ENCODE measurements at regions not wholly inside any gene's neighbourhood (a gene's known extent, or its start where the extent isn't known, plus 50 kb on each side); places are given as distances from the start of the nearest gene placed in this dataset.
"Not testable (repeated sequence)": the region's sequence is repeated elsewhere in the genome, so short reads cannot be mapped to it uniquely, and the experiment has no call there.

- CTCF ChIA-PET: no interaction called here
- POLR2A ChIA-PET: no interaction called here
Measured at GRCh38 chr13:63287926-63288325, 1872.3 kb upstream of the PCDH20 start.

GRCh38 chr13:63285426-63285825 is 1869.8 kb upstream of the PCDH20 start:
- no peak for DNase-seq (ENCODE audit: extremely low spot score)
- POLR2A ChIA-PET: no interaction called here
- CTCF ChIA-PET: interaction anchor here (0.6 kb wide), 1 partner anchor 24 kb away, joined by 3 read pairs; no protein-coding TSS in a partner anchor
- TF ChIP-seq ZNF384 (IDR thresholded peaks at IDR 0.05): no peak
- TF ChIP-seq CTBP1 (IDR thresholded peaks at IDR 0.05; ENCODE audit: borderline replicate concordance): no peak
- 0 out of 2 replicates have a peak, but pooled peaks have one; percentile 9 for TF ChIP-seq LEF1 (IDR thresholded peaks at IDR 0.05; ENCODE audit: borderline replicate concordance)
- no peak for TF ChIP-seq HDGF (IDR thresholded peaks at IDR 0.05; ENCODE audit: borderline replicate concordance)

More at GRCh38 chr13:63287926-63288325, 1872.3 kb upstream of the PCDH20 start:
- DNase-seq (ENCODE audit: extremely low spot score): no peak
- no peak for TF ChIP-seq ELF4 (IDR thresholded peaks at IDR 0.05)
- TF ChIP-seq FOXA1 (IDR thresholded peaks at IDR 0.05): no peak
- no peak for TF ChIP-seq PKNOX1 (IDR thresholded peaks at IDR 0.05)
- peak; percentile 9; the same call in 1 of the 2 replicates for TF ChIP-seq L3MBTL2 (conservative IDR thresholded peaks at IDR 0.05)

GRCh38 chr13:63279136-63279535 is 1863.5 kb upstream of the PCDH20 start:
- CTCF ChIA-PET: no interaction called here
- POLR2A ChIA-PET: no interaction called here
- DNase-seq (ENCODE audit: extremely low spot score): no peak
- TF ChIP-seq FOXM1 (IDR thresholded peaks at IDR 0.05; ENCODE audit: borderline replicate concordance) (no peak), PKNOX1 (IDR thresholded peaks at IDR 0.05) (no peak), NFRKB (IDR thresholded peaks at IDR 0.05) (no peak), LEF1 (IDR thresholded peaks at IDR 0.05; ENCODE audit: borderline replicate concordance) (no peak), ELF4 (IDR thresholded peaks at IDR 0.05) (no peak), HDGF (IDR thresholded peaks at IDR 0.05; ENCODE audit: borderline replicate concordance) (no peak), SUZ12 (IDR thresholded peaks at IDR 0.05) (no peak), FOXA1 (IDR thresholded peaks at IDR 0.05) (no peak), SP1 (IDR thresholded peaks at IDR 0.05) (no peak), BHLHE40 (IDR thresholded peaks at IDR 0.05; ENCODE audit: borderline replicate concordance) (no peak), TARDBP (IDR thresholded peaks at IDR 0.05) (no peak), ARNT (IDR thresholded peaks at IDR 0.05) (no peak), CTBP1 (IDR thresholded peaks at IDR 0.05; ENCODE audit: borderline replicate concordance) (no peak), L3MBTL2 (conservative IDR thresholded peaks at IDR 0.05) (no peak), ZNF384 (IDR thresholded peaks at IDR 0.05) (no peak), FOXK2 (IDR thresholded peaks at IDR 0.05) (no peak)

- DNase-seq (ENCODE audit: extremely low spot score): no peak
- no peak for TF ChIP-seq SP1 (IDR thresholded peaks at IDR 0.05)
- no peak for TF ChIP-seq CTBP1 (IDR thresholded peaks at IDR 0.05; ENCODE audit: borderline replicate concordance)
- TF ChIP-seq SUZ12 (IDR thresholded peaks at IDR 0.05): no peak
- TF ChIP-seq L3MBTL2 (conservative IDR thresholded peaks at IDR 0.05): no peak
- TF ChIP-seq BHLHE40 (IDR thresholded peaks at IDR 0.05; ENCODE audit: borderline replicate concordance): no peak
- no peak for TF ChIP-seq FOXK2 (IDR thresholded peaks at IDR 0.05)
- no peak for TF ChIP-seq ELF4 (IDR thresholded peaks at IDR 0.05)
- no peak for TF ChIP-seq ARNT (IDR thresholded peaks at IDR 0.05)
- CTCF ChIA-PET: no interaction called here
- POLR2A ChIA-PET: no interaction called here
Measured at GRCh38 chr13:63274772-63275171, 1859.1 kb upstream of the PCDH20 start.

GRCh38 chr13:63249411-63250187 is 1834.0 kb upstream of the PCDH20 start:
- CTCF ChIA-PET: no interaction called here
- TF ChIP-seq L3MBTL2 (conservative IDR thresholded peaks at IDR 0.05) (no peak), NFRKB (IDR thresholded peaks at IDR 0.05) (no peak), TARDBP (IDR thresholded peaks at IDR 0.05) (no peak), SUZ12 (IDR thresholded peaks at IDR 0.05) (no peak), CTBP1 (IDR thresholded peaks at IDR 0.05; ENCODE audit: borderline replicate concordance) (no peak), FOXM1 (IDR thresholded peaks at IDR 0.05; ENCODE audit: borderline replicate concordance) (no peak), HDGF (IDR thresholded peaks at IDR 0.05; ENCODE audit: borderline replicate concordance) (no peak), ARNT (IDR thresholded peaks at IDR 0.05) (no peak), LEF1 (IDR thresholded peaks at IDR 0.05; ENCODE audit: borderline replicate concordance) (no peak), FOXK2 (IDR thresholded peaks at IDR 0.05) (no peak), ELF4 (IDR thresholded peaks at IDR 0.05) (no peak), BHLHE40 (IDR thresholded peaks at IDR 0.05; ENCODE audit: borderline replicate concordance) (no peak), PKNOX1 (IDR thresholded peaks at IDR 0.05) (no peak), FOXA1 (IDR thresholded peaks at IDR 0.05) (no peak), SP1 (IDR thresholded peaks at IDR 0.05) (no peak), ZNF384 (IDR thresholded peaks at IDR 0.05) (no peak)
- POLR2A ChIA-PET: no interaction called here
- no peak for DNase-seq (ENCODE audit: extremely low spot score)

- CTCF ChIA-PET; DNase-seq (ENCODE audit: extremely low spot score); POLR2A ChIA-PET: not testable (repeated sequence)
Measured at GRCh38 chr13:63236667-63237396, 1821.2 kb upstream of the PCDH20 start.

- POLR2A ChIA-PET; CTCF ChIA-PET; DNase-seq (ENCODE audit: extremely low spot score): not testable (repeated sequence)
Measured at GRCh38 chr13:63218596-63218995, 1802.9 kb upstream of the PCDH20 start.

Measured in HEK293T (cell line).